CD4-positive, alpha-beta T cell treated with Interleukin-12 subunit alpha and Interleukin-12 subunit beta, for 1 hour (primary cell): ENCODE measurements at regions not wholly inside any gene's neighbourhood (a gene's known extent, or its start where the extent isn't known, plus 50 kb on each side); places are given as distances from the start of the nearest gene placed in this dataset.

Source experiments
- DNase-seq: peaks from one replicate; pipeline ENCODE4 v3.0.0-alpha.2; 2020

DNA sequence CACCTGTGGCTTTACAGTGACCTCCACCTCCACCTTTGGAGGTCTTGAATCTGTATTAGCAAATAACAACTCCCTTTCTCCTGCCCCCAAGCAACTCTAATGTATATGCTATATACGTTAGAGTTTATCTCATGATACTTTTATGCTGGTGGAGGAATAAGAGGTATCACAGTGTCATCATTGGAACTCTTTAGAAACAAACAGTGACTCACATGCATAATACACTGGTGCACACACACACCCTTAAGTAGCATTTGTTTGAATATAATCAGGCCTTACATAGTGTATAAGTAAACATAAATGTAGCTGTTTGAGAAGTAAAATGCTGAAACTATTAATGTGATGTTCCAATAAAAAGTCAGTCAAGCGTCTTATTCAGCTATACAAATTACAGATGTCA lies 280.2 kb upstream of the C2CD4B start:
- DNase-seq, result no peak

GRCh38 chr15:62446984-62447383 lies 281.9 kb upstream of the C2CD4B start:
- DNase-seq, result no peak

DNA sequence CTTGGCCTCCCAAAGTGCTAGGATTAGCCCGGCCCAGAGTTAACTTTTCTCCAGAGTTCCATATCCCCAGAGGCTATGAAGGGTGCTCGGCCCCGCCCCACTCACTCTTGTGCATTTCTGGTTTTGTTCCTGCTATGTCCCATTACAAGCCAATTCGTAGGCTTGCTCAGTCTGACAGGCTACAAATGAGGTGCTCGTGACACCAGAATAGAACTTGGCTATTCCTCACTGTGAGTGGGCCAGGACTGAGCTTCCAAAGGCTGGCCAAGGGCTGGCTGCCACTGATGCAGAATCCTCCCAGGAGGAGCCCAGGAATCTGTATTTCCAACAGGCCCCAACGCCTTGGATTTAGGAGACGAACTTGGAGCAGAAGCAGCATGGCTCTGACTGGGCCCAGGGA lies 282.7 kb upstream of the C2CD4B start:
- DNase-seq, result no peak

DNA sequence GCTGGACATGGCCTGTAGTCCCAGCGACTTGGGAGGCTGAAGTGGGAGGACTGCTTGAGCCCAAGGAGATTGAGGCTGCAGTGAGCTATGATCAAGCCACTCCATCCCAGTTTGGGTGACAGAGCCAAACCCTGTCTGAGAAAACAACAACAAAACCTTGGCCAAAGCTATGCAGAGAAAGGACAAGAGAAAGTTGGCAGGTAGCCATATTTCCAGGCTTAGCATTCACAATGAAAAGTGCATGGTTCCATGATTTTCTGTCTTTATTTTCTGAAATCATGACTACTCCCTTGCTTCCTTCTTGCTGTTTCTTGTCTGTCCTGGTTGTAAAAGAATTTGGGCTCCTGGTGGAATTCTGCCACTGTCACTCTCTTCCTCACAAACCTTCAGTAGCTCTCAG lies 284.6 kb upstream of the C2CD4B start:
- no peak for DNase-seq

GRCh38 chr15:62450061-62450460 lies 285.0 kb upstream of the C2CD4B start:
- no peak for DNase-seq

- no peak for DNase-seq
Observed at GRCh38 chr15:62452026-62452425, 286.9 kb upstream of the C2CD4B start.

DNA sequence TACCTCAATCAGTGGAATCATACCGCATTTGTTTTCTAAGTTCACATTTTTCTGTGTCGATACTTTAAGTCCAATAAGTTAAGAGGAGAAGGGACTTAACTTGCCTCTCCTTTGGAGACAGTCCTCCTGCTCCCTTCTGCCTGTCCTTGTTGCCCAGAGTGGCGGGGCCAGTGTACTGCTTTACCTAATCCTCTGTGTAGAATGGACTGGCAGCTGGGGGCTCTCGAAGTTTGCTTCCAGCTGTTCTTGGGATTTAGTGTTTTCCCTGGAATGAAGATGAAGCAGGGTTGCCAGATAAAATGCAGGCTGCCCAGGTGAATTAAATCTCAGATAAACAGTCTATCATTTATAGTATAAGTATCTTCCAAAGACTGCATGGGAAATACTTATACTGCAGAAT lies 287.6 kb upstream of the C2CD4B start:
- DNase-seq, result no peak

- DNase-seq, result no peak
Observed at GRCh38 chr15:62453375-62453774, 288.3 kb upstream of the C2CD4B start.

- DNase-seq, result no peak
Observed at GRCh38 chr15:62453981-62454380, 288.9 kb upstream of the C2CD4B start.

DNA sequence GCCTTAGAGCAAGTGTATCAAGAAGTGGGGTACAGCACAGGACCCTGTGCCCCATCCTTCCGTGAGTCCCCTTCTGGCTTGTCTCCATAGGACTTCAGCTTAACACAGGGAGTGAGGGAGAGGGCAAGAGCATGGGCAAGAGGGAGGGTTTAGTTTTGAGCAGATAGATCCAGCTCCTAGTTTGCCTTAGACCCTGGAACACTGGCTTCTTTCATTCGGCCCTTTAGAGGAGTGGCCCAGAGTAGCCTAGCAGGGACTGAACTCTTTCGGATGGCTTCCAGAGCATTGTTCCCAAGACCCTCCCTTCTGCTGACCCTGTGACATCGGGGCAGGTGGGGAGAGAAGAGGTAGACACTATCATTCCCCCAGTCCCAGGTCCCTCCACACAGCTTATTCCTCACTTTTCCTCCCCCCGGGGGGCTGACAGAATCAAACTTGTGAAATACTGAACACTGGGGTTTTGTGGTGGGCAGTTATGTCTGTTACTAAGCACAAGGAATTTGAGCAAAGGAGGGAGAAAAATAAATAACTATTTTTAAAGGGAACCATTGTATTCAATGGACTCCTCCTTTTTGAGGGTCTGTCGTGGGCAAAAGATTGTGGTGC lies 289.6 kb upstream of the C2CD4B start:
- no peak for DNase-seq

- DNase-seq, result no peak
Observed at GRCh38 chr15:62455441-62455921, 290.4 kb upstream of the C2CD4B start.

DNA sequence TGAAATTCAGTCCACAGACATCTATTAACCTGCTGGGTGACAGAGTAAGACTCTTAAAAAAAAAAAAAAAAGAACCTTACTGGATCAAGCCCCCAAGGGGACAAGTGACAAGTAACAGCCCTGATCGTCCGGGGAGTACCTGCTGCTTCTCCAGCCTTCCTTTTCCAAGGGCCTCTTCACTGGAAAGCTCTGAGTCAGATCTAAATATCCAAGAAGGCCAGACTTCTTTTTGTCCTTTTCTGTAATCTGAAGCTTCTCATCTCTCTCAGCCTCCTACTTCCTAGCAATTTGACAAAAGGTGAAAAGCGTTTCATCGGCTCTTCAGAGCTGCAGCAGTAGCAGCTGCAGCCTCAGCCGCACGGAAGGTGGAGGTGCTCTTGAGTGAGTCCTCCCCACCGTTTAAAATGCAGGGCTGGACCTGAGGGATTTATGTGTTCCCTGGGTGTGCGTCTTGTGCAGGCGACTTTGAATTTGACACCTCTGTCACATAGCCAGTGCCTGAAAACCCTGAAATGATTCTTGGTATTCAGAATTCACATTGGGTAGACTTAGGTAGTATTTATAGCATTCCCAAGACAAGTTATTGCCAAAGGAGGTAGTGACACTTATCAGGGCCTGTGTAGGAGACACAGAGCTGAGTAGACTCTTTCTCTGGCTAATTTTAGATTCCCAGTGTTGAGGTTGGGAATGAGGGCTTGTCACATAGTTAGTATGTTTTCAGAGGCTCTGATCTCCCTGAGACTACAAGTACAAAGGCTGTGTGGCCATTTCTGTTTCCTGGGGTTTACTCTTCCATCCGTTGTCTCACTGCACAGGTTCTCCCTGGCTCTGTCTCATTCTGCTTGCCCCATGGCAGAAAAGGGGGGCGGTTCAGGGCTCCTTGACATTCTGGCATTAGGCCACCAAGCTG lies 291.2 kb upstream of the C2CD4B start:
- no peak for DNase-seq

DNA sequence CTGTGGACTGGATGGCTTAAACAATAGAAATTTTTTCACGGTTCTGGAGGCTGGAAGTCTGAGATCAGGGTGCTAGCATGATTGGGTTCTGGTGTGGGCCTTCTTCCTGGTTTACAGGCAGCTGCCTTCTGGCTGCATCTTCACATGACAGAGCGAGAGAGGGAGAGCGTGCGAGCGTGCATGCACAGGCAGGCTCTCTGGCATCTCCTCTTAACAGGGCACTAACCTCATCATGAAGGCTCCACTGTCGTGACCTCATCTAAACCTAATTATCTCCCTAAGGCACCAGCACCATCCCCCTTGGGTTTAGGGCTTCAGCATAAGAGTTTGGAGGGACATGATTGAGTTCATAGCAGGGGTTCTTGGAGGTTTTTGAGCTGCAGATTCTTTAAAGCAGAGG lies 292.0 kb upstream of the C2CD4B start:
- no peak for DNase-seq

- no peak for DNase-seq
Observed at GRCh38 chr15:62459875-62460274, 294.8 kb upstream of the C2CD4B start.

- no peak for DNase-seq
Observed at GRCh38 chr15:62462268-62462667, 297.2 kb upstream of the C2CD4B start.

DNA sequence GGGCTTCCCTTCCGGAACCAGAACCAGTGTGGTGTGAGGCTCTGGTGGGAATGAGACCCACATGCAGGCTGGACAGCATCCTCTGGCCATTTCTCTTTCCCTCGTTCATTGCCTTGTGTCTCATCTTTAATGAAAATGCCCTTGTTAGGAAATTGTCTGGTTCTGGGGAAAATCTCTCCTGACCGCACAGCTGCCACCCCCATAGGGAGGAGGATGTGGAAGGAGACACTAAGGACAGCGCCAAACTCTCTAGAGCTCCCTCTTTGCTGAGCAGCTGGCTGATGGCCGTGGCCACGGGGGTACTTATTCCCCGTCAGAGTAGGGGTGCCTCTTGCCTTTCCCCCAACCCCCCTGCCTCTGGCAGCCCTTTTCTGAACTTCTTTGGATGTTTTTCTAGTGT lies 297.6 kb upstream of the C2CD4B start:
- DNase-seq, result no peak

GRCh38 chr15:62464705-62465104 lies 299.6 kb upstream of the C2CD4B start:
- DNase-seq, result no peak

DNA sequence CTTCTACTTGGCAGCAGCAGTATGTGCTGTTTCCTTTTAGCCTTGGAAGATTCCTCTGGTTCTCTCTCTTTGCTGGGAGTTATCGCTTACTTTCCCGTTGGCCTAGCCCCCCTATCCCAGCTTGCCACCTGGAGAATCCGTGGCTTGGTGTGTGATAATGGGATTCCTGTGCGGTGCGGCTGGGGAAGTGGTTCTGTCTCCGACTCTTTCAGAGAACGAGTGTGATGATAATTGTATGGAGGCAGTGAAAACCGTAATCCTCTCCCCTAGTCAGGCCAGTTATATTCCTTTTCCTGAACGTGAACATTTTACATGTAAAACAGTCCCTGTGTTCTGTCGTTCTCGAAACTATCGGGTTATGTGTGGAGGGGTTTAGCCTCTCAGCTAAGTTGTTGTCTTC lies 300.1 kb upstream of the C2CD4B start:
- DNase-seq, result no peak

DNA sequence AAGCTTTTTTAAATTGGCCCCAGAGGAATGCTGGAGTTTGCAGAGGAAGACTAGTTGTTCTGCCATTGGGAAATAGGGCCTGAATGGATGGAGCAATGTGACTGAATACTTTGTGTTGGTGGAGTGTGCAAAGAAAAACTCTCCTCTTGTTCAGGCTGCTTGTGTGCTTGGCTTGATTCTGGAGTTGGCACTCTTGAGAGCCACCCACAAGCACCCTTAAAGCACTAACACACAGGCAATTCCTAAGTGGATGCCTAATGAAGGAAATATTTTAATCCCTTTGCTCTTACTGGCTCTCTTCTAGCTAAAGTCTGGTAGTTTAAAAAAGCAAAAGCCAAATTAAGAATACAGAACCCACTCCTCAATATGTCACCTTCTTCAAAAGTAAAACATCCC lies 304.4 kb upstream of the C2CD4B start:
- DNase-seq, result no peak

GRCh38 chr15:62469874-62470688 lies 305.0 kb upstream of the C2CD4B start:
- no peak for DNase-seq

DNA sequence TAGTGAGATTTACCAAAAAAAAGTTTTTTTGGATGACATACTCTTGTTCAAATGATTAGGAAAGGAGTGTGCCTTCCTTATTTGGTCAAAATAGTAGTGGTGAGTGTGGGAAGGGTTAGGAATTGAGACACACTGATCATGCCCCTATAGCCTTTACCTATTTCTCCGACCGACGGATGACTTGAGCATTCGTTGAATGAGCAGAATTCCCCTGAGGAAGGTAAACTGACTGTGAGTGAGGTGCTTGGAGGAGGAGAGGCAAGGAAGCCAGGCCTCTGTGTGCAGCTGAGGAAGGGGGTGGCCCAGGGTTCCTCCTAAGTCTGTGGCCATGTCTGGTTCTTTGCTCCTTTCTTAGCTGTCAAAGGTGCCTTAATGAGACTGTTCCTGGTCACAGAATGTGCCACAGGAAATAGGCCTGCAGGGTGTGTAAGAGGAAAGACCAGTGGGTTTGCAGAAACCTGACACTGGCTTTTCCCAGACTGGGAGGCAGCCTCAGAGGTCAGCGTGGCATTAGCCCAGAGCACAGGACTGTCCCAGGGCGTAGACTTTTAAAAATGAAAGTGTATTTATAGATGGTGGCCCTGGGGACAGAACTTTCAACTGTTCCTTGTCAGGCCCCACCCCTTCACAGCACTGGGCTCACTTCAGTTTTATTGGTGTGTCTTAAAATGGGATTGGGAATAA lies 307.7 kb upstream of the C2CD4B start:
- no peak for DNase-seq

GRCh38 chr15:62474021-62474770 lies 309.1 kb upstream of the C2CD4B start:
- no peak for DNase-seq
